ENCODE measurements at regions not wholly inside any gene's neighbourhood (a gene's known extent, or its start where the extent isn't known, plus 50 kb on each side); places are given as distances from the start of the nearest gene placed in this dataset.
A peak's percentile ranks its signal among the peaks of the same experiment; 100 is the strongest.

DNA sequence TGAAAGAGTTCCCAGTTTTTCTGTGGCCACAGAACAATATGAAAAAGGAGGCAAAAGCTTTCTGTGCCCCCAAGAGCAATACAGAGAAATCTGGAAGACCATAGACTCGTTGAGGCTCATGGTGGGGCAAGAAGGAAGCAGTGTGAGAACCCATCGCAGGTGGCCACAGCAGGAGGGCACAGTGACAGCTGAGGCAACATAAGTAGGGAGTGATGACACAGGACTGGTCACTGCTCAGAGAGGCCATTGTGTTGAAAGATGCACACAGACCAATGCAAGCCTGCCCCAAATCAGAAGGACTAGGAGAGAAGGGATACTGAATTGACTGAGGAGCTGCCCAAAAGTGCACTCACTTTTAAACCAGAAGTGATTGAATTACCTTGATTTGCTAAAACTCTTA, 483.6 kb downstream of the EPHA4 start:
- no peak overlapping the region for H3K27ac ChIP-seq
- H3K4me3 ChIP-seq: no peak overlapping the region

- H3K27ac ChIP-seq: no peak overlapping the region
- no peak overlapping the region for H3K4me3 ChIP-seq
Observed at GRCh38 chr2:221095356-221095755, 476.7 kb downstream of the EPHA4 start.

DNA sequence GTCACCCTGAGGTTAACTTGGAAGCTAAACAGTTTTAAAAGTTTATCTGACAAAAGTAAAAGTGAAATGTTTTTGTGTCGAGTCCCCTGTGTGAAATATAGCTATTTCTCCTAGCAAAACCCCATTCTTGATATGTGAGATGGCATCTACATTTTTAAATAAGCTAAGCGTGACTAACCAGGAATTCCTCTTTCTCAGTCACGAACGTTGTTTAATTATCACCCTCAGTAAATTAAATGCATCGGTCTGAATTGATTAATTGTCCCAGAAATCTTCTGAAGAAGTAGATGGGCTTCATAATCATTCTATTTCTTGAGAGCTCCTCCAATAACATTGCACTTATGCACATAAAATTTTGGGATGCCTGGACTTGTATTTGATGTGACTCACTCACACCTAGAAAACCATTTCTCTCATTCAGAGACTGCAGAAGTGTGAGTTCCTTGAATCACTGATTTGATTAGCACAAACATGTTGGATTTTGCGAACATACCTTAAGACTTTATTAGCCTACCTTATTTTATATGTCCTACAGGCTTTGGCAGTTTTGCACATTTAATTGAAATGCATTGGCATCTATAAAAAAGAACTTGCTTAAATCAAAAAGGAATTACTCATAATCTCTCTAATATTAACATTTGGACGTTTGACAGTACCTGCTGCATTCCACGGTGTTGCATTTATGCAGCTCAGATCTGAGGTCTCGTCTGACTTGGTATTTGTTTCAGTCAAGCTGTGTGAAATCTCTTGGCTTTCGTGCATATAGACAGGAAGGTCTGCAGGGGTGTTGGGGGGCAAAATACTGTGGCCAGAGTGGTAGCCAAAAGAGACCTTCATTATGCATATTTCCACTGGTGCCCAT, 475.2 kb downstream of the EPHA4 start:
- H3K4me3 ChIP-seq: no peak overlapping the region
- H3K27ac ChIP-seq: peak overlapping the region in 1 of 21 experiments; percentile 26

- H3K27ac ChIP-seq: peak overlapping the region in 1 of 21 experiments; percentile 26
- H3K4me3 ChIP-seq: no peak overlapping the region
Observed at GRCh38 chr2:221097568-221097915, 474.6 kb downstream of the EPHA4 start.

DNA sequence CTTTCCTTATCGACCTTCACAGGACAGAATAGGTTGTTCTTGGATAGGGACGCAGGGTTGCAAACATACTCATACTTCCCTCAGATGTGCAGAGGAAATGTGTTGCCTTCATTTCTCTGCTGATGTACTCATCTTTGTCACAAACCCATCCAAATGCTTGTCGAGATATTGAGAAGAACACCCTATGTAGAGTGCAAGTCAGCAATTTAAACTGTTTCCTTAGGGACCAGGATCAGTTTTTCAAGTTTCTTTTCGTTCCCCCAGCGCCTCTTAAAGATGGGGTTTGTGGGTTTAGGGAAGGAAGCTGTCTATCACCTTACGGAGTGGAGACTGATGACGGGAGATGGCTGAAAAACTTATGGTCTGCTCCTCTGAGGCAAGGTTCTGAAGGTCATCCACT, 474.2 kb downstream of the EPHA4 start:
- no peak overlapping the region for H3K4me3 ChIP-seq

DNA sequence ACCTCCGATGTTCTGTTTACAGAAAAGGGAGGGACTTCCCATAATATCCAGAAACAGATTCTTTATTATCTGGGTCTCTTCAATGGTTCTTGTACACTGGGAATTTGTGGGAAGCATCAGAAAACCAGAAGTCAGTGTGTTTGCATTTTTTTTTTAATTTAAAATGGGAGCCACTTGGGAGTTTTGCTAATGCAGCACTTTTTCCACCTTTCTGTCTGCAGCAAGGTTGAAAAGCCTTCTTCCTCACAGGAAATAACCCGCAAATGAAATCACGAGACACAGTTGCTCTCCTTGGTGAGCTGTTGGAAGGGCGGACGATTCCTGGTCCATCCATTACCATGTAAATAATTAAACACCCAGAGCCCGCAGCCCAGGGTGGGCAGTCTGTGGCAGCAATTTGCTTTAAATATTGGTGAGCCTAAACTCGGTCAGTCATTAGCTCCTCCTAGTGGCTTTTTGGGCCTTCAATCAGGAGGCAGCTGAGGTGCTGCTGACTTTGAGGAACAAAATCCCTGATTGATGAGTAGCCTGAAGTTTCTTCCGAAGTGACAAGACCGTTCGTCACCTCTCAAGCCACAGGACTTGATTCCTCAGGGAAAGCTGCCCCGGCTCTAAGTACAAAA, 471.5 kb downstream of the EPHA4 start:
- no peak overlapping the region for H3K27ac ChIP-seq

More for the DNA sequence above, 474.2 kb downstream of the EPHA4 start:
- H3K27ac ChIP-seq: peak overlapping the region in 1 of 21 experiments; percentile 26

DNA sequence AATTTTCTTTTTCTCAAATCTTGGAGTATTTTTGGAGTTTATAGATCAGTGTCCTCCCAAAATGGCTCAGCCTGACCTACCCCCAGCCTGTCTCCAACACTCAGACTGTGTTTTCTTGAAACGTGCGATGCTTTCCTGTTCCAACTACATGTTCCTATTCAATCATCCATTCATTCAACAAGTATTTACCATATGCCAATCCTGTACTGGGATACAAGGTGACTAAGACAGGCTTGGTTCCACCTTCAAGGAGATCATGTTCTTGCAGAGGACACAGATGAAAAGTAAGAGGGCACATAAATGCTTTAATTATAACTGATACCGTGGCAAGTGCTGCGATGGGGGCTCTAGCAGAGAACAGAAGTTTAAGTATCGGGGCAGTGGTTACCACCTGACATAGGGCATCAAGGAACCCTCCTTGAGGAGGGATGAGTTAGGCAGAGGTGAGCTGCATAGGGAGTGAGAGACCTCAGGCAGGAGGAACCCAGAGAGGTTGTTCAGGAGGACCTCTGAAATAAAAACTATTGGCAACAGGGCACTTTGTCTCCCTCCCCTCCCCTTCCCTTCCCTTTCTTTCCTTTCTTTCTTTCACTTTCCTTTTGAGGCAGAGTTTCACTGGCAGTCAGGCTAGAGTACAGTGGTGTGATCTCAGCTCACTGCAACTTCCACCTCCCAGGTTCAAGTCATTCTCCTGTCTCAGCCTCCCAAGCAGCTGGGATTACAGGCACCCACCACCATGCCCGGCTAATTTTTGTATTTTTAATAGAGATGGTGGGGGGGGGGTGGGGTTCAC, 469.0 kb downstream of the EPHA4 start:
- Histone ChIP-seq H3K27ac (peak overlapping the region in 2 of 21 experiments; percentile 66 to 74), H3K4me3 (no peak overlapping the region)

More for the DNA sequence above, 471.5 kb downstream of the EPHA4 start:
- no peak overlapping the region for H3K4me3 ChIP-seq

GRCh38 chr2:221103930-221104329, 468.2 kb downstream of the EPHA4 start:
- Histone ChIP-seq H3K4me3 (no peak overlapping the region), H3K27ac (peak overlapping the region in 14 of 21 experiments; percentile 16 to 74 (median 34))

DNA sequence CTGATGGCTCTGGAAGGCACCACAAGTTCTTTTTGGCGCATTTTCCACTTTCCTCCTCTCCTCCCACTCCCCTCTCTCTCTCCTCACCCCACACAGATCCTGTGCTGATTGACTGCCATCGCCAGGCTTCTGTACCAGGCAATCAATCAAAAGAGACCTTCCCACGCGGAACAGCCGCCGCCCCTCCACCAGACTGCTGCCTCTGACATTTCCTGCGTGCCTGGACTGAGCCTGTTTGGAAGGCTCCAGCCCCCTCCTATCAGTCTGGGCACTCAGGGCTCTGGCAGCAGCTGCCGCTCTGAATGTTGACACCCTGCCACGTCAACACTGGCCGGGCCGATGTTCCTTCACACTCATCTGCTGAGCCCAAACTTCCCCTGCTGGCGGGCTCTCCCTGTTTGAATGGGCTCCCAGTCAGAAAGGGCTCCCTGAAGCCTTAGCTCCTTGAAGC, 467.7 kb downstream of the EPHA4 start:
- peak overlapping the region in 16 of 21 experiments; percentile 16 to 74 (median 36) for H3K27ac ChIP-seq
- H3K4me3 ChIP-seq: no peak overlapping the region

- H3K27ac ChIP-seq: no peak overlapping the region
- no peak overlapping the region for H3K4me3 ChIP-seq
Observed at GRCh38 chr2:221106241-221106640, 465.9 kb downstream of the EPHA4 start.

- no peak overlapping the region for H3K4me3 ChIP-seq
- no peak overlapping the region for H3K27ac ChIP-seq
Observed at GRCh38 chr2:221107424-221107823, 464.7 kb downstream of the EPHA4 start.

GRCh38 chr2:221109552-221109951, 462.6 kb downstream of the EPHA4 start:
- Histone ChIP-seq H3K4me3 (no peak overlapping the region), H3K27ac (no peak overlapping the region)

GRCh38 chr2:221111739-221112138, 460.4 kb downstream of the EPHA4 start:
- no peak overlapping the region for H3K27ac ChIP-seq
- H3K4me3 ChIP-seq: no peak overlapping the region

- no peak overlapping the region for H3K4me3 ChIP-seq
Observed at GRCh38 chr2:221112744-221113143, 459.4 kb downstream of the EPHA4 start.

GRCh38 chr2:221115944-221116343, 456.2 kb downstream of the EPHA4 start:
- no peak overlapping the region for H3K27ac ChIP-seq
- no peak overlapping the region for H3K4me3 ChIP-seq

More at GRCh38 chr2:221112744-221113143, 459.4 kb downstream of the EPHA4 start:
- no peak overlapping the region for H3K27ac ChIP-seq

- Histone ChIP-seq H3K27ac (no peak overlapping the region), H3K4me3 (no peak overlapping the region)
Observed at GRCh38 chr2:221120643-221121042, 451.5 kb downstream of the EPHA4 start.

- H3K27ac ChIP-seq: peak overlapping the region in 1 of 21 experiments; percentile 71
- no peak overlapping the region for H3K4me3 ChIP-seq
Observed at GRCh38 chr2:221123396-221123795, 448.7 kb downstream of the EPHA4 start.

DNA sequence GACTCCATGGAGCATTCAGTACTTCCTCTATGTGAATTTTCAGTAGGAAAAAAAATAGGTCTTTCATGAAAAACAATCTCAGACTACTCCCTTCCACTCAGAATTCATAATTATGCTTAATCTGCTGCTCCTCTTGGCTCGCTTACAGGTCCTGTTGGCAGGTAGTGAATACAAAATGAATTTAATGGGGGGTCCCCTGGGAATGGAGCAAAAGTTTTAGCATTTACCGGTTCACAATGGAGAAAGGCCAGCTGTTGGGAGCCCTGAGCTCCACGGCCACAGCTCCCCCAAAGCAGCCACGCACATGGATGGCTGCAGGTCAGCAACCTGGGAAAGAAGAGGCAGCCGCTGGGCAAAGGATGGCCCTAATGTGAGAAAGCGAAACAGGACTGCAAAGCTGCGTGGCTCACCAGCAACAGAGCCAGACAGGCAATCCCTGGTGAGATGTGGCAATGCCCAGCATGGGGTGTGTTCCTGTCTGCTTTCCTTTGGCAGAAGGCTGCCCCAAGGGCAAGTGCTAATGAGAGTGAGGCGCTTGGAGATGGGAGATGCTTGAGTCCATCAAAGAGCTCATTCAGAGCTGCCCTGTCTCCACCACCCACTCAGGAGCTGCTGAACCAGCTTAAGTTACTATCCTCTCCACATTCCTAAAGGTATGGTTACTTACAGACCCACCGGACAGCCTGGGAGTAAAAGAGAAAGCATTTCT, 447.4 kb downstream of the EPHA4 start:
- H3K27ac ChIP-seq: peak overlapping the region in 12 of 21 experiments; percentile 2 to 81 (median 60)
- peak overlapping the region in 4 of 7 experiments; percentile 9 to 35 (median 16) for H3K4me3 ChIP-seq

DNA sequence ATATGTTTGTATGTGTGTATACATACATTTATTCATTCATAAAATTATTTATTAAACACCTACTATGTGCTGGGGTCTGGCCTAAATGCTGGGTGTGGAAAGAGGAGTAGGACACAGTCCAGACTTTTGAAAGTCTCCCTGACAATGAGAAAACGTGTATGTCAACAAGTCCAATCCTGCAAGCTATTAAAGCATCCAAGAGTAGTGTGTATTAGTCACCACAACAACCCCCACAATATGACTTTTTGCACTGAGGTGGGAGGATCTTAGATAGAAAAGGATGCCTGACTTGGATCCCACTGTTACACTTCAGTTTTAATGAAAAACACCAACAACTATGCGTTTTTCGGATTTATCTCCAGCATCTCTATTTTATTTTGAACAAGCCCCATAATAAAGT, 446.4 kb downstream of the EPHA4 start:
- H3K4me3 ChIP-seq: no peak overlapping the region
- peak overlapping the region in 1 of 21 experiments; percentile 5 for H3K27ac ChIP-seq

GRCh38 chr2:221129657-221130056, 442.4 kb downstream of the EPHA4 start:
- H3K4me3 ChIP-seq: no peak overlapping the region

More at GRCh38 chr2:221129657-221130056, 442.4 kb downstream of the EPHA4 start:
- H3K27ac ChIP-seq: no peak overlapping the region
